ENCODE measurements at regions not wholly inside any gene's neighbourhood (a gene's known extent, or its start where the extent isn't known, plus 50 kb on each side); places are given as distances from the start of the nearest gene placed in this dataset.

DNA sequence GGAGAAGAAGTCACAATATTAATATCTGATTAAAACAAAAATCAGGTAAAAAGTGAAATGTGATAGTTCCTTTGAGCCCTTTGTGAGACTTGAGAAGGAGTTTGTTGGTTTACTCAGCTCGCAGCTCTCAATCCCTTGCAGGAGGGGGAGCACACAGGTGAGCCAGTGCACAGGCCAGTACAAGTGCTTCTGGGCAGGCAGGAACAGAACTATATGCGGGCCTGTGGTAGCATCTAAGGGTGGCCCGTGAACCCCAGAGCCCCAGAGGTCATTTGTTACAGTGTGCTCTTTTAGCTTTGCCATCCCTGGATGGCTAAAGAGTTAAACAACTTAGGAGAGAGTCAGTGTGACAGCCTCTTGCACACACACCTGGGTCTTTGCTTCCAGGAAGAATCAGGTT lies 215.3 kb upstream of the EDIL3 start:
- TF ChIP-seq PAX5 (IDR thresholded peaks at IDR 0.05; ENCODE audit: insufficient read depth, low read length, severe bottlenecking) (no peak), SPI1 (IDR thresholded peaks at IDR 0.05; ENCODE audit: low read depth, low read length) (no peak)
- FAIRE-seq (no peak), DNase-seq (ENCODE audit: insufficient read length, low spot score) (no peak)

DNA sequence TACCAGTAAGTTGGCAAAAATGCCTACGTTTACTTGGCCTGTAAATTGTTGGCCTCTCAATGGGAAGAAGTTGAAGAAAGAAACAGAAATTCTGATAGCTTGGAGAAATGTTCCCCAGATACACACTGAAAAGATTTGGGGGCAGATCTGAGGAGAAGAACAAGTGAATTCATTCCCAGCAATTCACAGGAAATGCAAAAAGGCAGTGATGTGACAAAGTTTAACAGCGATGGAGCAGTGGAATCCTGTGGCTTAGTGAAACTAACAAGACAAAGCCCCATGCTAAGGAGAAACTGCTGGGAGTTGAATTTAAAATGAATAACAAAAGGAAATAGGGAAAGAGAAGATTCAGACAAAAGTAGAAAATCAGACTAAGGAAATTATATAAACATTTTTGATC lies 213.2 kb upstream of the EDIL3 start:
- TF ChIP-seq POU2F2 (IDR thresholded peaks at IDR 0.05; ENCODE audit: low read depth, low read length) (no peak), SPI1 (IDR thresholded peaks at IDR 0.05; ENCODE audit: low read depth, low read length) (no peak), PAX5 (IDR thresholded peaks at IDR 0.05; ENCODE audit: insufficient read depth, low read length, severe bottlenecking) (no peak), POLR2A (IDR thresholded peaks at IDR 0.05; ENCODE audit: low read depth, low read length) (no peak), POLR2AphosphoS5 (IDR thresholded peaks at IDR 0.05; ENCODE audit: low read depth, low read length) (no peak), TAF1 (IDR thresholded peaks at IDR 0.05; ENCODE audit: low read depth, low read length) (no peak)
- FAIRE-seq (no peak), DNase-seq (ENCODE audit: insufficient read length, low spot score) (no peak)

DNA sequence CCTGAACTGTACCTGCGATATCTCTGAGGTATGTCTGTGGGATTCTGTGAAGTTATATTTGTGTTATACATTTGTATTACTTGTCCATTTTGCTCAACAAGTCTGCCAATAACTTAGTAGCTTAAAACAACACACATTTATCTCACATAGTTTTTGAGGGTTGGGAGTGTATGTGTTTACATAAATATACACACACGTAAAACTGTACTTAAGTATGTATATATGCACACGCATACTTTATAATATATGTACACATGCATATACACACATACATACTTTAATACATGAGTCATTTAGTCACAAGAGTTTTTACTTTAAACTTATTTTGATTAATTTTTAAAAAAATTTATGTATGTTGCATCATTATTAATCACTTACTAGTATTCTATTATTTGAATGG lies 205.9 kb upstream of the EDIL3 start:
- DNase-seq (ENCODE audit: insufficient read length, low spot score) = no peak
- TF ChIP-seq POU2F2 (IDR thresholded peaks at IDR 0.05; ENCODE audit: low read depth, low read length) (no peak), TAF1 (IDR thresholded peaks at IDR 0.05; ENCODE audit: low read depth, low read length) (no peak), POLR2AphosphoS5 (IDR thresholded peaks at IDR 0.05; ENCODE audit: low read depth, low read length) (no peak), PAX5 (IDR thresholded peaks at IDR 0.05; ENCODE audit: insufficient read depth, low read length, severe bottlenecking) (no peak), SPI1 (IDR thresholded peaks at IDR 0.05; ENCODE audit: low read depth, low read length) (no peak), POLR2A (IDR thresholded peaks at IDR 0.05; ENCODE audit: low read depth, low read length) (no peak)
- FAIRE-seq = no peak

DNA sequence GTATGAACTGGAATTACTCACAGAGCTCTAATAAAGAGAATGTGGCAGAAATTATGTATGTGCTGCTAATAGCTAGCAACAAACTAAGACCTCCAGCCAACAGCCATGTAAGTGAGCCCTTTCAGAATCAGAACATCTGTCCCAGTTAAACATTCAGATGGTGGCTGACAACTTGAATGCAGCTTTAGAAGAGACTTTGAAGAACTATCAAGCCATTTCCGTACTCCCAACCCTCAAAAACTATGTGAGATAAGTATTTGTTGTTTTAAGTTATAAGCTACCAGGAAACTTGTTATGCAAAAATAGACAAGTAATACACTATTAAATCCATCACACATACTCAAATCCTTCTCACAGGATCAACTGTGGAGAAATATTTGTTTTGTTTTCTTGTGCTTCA lies 205.2 kb upstream of the EDIL3 start:
- FAIRE-seq (no peak), DNase-seq (ENCODE audit: insufficient read length, low spot score) (no peak)
- TF ChIP-seq TAF1 (IDR thresholded peaks at IDR 0.05; ENCODE audit: low read depth, low read length) (no peak), POLR2A (IDR thresholded peaks at IDR 0.05; ENCODE audit: low read depth, low read length) (no peak), POLR2AphosphoS5 (IDR thresholded peaks at IDR 0.05; ENCODE audit: low read depth, low read length) (no peak), POU2F2 (IDR thresholded peaks at IDR 0.05; ENCODE audit: low read depth, low read length) (no peak), SPI1 (IDR thresholded peaks at IDR 0.05; ENCODE audit: low read depth, low read length) (no peak), PAX5 (IDR thresholded peaks at IDR 0.05; ENCODE audit: insufficient read depth, low read length, severe bottlenecking) (no peak)

DNA sequence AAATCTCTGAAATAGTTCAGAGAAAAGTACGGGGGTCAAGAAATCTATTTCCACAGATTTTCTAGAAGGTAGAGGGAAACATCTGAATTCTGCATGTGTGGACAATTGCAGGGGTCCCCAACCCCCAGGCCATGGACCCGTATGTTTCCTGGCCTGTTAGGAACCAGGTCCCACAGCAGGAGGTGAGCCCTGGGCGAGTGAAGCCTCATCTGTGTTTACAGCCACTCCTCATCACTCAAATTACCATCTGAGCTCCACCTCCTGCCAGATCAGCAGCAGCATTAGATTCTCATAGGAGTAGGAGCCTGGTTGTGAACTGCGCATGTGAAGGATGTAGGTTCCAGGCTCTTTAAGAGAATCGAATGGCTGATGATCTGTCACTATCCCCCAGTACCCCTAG lies 200.5 kb upstream of the EDIL3 start:
- TF ChIP-seq POLR2AphosphoS5 (IDR thresholded peaks at IDR 0.05; ENCODE audit: low read depth, low read length) (no peak), TAF1 (IDR thresholded peaks at IDR 0.05; ENCODE audit: low read depth, low read length) (no peak), POU2F2 (IDR thresholded peaks at IDR 0.05; ENCODE audit: low read depth, low read length) (no peak), POLR2A (IDR thresholded peaks at IDR 0.05; ENCODE audit: low read depth, low read length) (no peak), SPI1 (IDR thresholded peaks at IDR 0.05; ENCODE audit: low read depth, low read length) (no peak), PAX5 (IDR thresholded peaks at IDR 0.05; ENCODE audit: insufficient read depth, low read length, severe bottlenecking) (no peak)
- FAIRE-seq (no peak), DNase-seq (ENCODE audit: insufficient read length, low spot score) (no peak)

DNA sequence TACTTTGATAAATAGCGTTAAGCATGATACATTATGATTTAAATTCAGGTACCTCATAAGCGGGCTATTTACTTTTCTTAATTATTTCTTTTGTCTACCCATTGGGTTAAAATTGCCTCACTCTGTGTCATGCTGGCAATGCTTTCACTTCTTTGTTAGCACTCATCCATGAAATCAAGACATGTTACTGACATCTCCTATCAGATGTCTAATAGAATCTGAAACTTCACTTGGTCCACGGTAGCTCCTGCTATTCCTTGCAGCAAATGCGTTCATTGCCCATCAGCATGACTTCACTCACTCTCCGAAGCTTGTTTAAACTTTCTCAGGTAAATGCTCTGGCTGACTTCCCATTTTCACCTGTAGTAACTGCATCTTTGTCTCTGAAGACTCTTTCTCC lies 193.5 kb upstream of the EDIL3 start:
- no peak for DNase-seq (ENCODE audit: insufficient read length, low spot score)
- TF ChIP-seq POLR2A (IDR thresholded peaks at IDR 0.05; ENCODE audit: low read depth, low read length) (no peak), SPI1 (IDR thresholded peaks at IDR 0.05; ENCODE audit: low read depth, low read length) (no peak), TAF1 (IDR thresholded peaks at IDR 0.05; ENCODE audit: low read depth, low read length) (no peak)
- no peak for FAIRE-seq

DNA sequence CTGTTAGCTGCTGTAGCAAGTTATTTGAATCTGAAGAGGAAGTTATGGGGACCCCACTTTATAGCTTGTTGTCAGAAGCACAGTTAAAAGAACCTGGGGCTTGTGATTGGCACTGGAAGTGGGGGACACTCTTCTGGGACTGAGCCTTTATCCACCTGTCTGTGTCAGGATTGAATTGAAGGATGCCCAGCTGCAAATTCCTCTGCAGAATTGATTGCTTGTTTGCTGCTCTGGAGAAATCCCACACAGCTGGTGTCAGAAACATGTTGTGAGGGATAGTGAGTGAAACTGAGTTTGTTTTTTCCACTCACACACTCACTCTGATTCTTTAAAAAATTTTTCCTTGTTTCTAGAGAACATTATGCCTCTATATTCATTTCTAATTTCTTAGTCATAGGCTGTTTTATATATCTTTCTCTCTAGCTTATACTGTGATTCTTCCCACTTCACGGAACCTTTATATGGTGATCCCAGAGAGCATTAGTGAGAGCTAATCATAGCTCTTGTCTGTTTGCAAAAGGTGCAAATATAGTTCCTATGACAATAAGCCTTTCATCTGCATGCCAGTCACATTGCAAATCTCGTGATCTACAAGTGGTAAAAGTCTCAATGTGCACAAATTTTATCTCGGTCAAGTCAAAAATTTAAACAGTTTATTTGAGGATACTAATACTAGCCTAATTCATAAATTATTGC lies 188.5 kb upstream of the EDIL3 start:
- no peak for DNase-seq (ENCODE audit: insufficient read length, low spot score)
- no peak for TF ChIP-seq SPI1 (IDR thresholded peaks at IDR 0.05; ENCODE audit: low read depth, low read length)
- no peak for TF ChIP-seq POLR2AphosphoS5 (IDR thresholded peaks at IDR 0.05; ENCODE audit: low read depth, low read length)
- no peak for TF ChIP-seq PAX5 (IDR thresholded peaks at IDR 0.05; ENCODE audit: insufficient read depth, low read length, severe bottlenecking)
- TF ChIP-seq TAF1 (IDR thresholded peaks at IDR 0.05; ENCODE audit: low read depth, low read length) = no peak
- no peak for TF ChIP-seq POLR2A (IDR thresholded peaks at IDR 0.05; ENCODE audit: low read depth, low read length)
- no peak for TF ChIP-seq POU2F2 (IDR thresholded peaks at IDR 0.05; ENCODE audit: low read depth, low read length)
- FAIRE-seq = no peak

DNA sequence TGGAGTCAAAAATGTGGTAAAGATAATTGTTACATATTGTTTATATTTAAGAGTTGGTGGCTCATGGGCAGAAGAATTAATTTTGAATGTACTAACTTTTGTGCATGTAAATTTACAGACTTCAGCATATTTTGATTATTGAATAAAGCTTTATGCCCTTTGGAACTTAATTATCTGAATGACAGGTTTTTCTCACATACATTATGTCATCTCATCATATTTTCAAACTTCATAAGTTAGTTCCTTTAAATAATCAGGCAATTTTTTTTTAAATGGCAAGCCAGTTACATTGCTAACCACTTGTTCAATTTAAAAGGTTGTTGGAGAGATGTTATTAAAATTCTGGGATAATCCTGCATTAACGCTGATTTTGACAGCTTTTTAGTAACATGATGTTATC lies 184.6 kb upstream of the EDIL3 start:
- DNase-seq (ENCODE audit: insufficient read length, low spot score) (no peak), FAIRE-seq (no peak)
- TF ChIP-seq PAX5 (IDR thresholded peaks at IDR 0.05; ENCODE audit: insufficient read depth, low read length, severe bottlenecking) (no peak), POLR2AphosphoS5 (IDR thresholded peaks at IDR 0.05; ENCODE audit: low read depth, low read length) (no peak), POLR2A (IDR thresholded peaks at IDR 0.05; ENCODE audit: low read depth, low read length) (no peak), SPI1 (IDR thresholded peaks at IDR 0.05; ENCODE audit: low read depth, low read length) (no peak), POU2F2 (IDR thresholded peaks at IDR 0.05; ENCODE audit: low read depth, low read length) (no peak), TAF1 (IDR thresholded peaks at IDR 0.05; ENCODE audit: low read depth, low read length) (no peak)

DNA sequence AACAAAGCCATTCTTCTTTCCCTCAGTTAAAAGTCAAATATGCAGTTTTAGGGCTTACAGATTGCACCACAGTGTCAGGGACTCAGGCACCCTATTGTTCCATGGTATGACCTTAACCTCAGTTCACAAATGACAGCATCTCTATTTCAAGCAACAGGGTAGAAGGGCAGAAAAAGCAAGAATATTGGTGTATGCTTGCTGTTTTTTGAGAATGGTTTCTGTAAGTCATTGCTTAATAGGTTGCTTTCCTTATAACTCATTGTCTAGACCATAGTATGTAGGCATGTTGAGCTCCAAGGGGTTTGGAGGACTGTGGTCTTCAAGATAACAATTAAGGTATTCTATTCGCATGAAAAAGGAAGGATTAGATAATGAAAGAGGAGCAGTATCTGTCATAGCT lies 183.5 kb upstream of the EDIL3 start:
- FAIRE-seq = no peak
- TF ChIP-seq SPI1 (IDR thresholded peaks at IDR 0.05; ENCODE audit: low read depth, low read length) (no peak), TAF1 (IDR thresholded peaks at IDR 0.05; ENCODE audit: low read depth, low read length) (no peak)
- no peak for DNase-seq (ENCODE audit: insufficient read length, low spot score)

DNA sequence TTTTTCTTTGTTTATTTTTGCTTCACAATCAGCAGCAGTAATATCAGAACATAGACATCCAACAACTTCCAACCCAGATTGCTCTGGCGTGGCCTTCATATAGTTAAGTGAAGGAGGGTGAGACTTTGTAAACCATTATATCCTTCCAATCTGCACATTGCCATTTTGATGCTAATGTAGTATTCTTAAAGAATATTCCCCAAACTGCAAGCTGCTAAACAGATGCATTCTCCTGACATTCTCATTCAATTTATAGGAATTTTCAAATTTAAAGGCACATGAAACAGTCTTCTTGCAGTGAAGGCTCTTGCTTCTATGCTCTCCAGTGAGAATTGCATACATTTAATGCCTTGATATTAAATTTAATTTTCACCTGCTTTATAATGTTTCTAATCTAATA lies 181.2 kb upstream of the EDIL3 start:
- TF ChIP-seq TAF1 (IDR thresholded peaks at IDR 0.05; ENCODE audit: low read depth, low read length) (no peak), SPI1 (IDR thresholded peaks at IDR 0.05; ENCODE audit: low read depth, low read length) (no peak), POU2F2 (IDR thresholded peaks at IDR 0.05; ENCODE audit: low read depth, low read length) (no peak), PAX5 (IDR thresholded peaks at IDR 0.05; ENCODE audit: insufficient read depth, low read length, severe bottlenecking) (no peak), POLR2AphosphoS5 (IDR thresholded peaks at IDR 0.05; ENCODE audit: low read depth, low read length) (no peak), POLR2A (IDR thresholded peaks at IDR 0.05; ENCODE audit: low read depth, low read length) (no peak)
- no peak for FAIRE-seq
- no peak for DNase-seq (ENCODE audit: insufficient read length, low spot score)
